NB4 (cell line): ENCODE measurements at regions not wholly inside any gene's neighbourhood (a gene's known extent, or its start where the extent isn't known, plus 50 kb on each side); places are given as distances from the start of the nearest gene placed in this dataset.

ENCODE experiments used
- CTCF ChIP-seq: IDR thresholded peaks from one replicate; pipeline ENCODE4 v1.5.1; 2012; ENCODE audit warnings: low read depth, low read length
- MAX ChIP-seq: IDR thresholded peaks from 2 replicates; pipeline ENCODE4 v1.6.1; 2011; ENCODE audit warnings: low read depth, low read length
- MYC ChIP-seq: IDR thresholded peaks from 2 replicates; pipeline ENCODE4 v1.6.1; 2011; ENCODE audit warnings: low read depth, low read length
- POLR2A ChIP-seq: IDR thresholded peaks from 2 replicates; pipeline ENCODE4 v1.6.1; 2011; ENCODE audit warnings: mild to moderate bottlenecking; ENCODE audit not compliant: insufficient read length; ENCODE audit errors: extremely low read depth

GRCh38 chr5:116887104-116887503, 312.5 kb upstream of the SEMA6A start:
- TF ChIP-seq CTCF: no peak
- no peak for TF ChIP-seq POLR2A
- TF ChIP-seq MAX: no peak
- no peak for TF ChIP-seq MYC
